Gastroesophageal sphincter (tissue), 3 donors: ENCODE measurements at regions not wholly inside any gene's neighbourhood (a gene's known extent, or its start where the extent isn't known, plus 50 kb on each side); places are given as distances from the start of the nearest gene placed in this dataset.

ENCODE experiments used
- EP300 ChIP-seq: sonication (generic); formaldehyde crosslinking; IDR thresholded peaks from one replicate; pipeline ENCODE4 v1.6.1; 2017; ENCODE audit warnings: antibody characterized with exemption, mild to moderate bottlenecking
- POLR2A ChIP-seq, 2 donors: fragments of 450-650 bp; IDR thresholded peaks; one replicate each; pipeline ENCODE4 v1.6.1; 2017; ENCODE audit warnings: antibody characterized with exemption in 2 of 2, mild to moderate bottlenecking in 2 of 2, moderate library complexity in 1 of 2
- POLR2AphosphoS5 ChIP-seq: sonication (generic); formaldehyde crosslinking; IDR thresholded peaks from one replicate; pipeline ENCODE4 v1.6.1; 2017; ENCODE audit warnings: antibody characterized with exemption
- TF ChIP-seq, protein P1 (sequence below), 4 experiments: fragments of 200-600 bp in 2 of 4; fragments of 450-650 bp in 2 of 4; sonication (generic) in 1 of 4; IDR thresholded peaks; one replicate each; pipeline ENCODE4 v1.5.1; 2017 to 2019; ENCODE audit warnings: antibody characterized with exemption in 4 of 4, mild to moderate bottlenecking in 2 of 4, moderate library complexity in 2 of 4

DNA sequence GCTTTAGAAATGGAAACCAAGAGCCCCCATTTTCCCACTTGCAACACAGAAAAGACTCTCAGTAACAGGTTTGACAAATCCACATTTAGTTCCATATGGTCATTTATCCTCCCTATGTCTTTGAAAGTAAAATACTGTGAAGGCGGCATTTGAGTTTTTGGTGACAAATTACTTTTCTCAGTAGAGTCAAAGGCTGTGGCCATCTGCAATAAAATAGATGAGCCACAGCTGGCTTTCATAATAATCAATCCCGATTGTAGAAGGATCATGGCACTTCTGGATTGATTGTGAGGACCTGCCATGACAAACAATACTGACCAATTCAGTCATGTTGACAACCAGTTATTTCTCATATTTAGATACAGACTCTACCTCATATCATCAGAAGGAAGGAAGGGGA is 512.0 kb upstream of the ADGRL2 start:
- TF ChIP-seq, protein P1, sequence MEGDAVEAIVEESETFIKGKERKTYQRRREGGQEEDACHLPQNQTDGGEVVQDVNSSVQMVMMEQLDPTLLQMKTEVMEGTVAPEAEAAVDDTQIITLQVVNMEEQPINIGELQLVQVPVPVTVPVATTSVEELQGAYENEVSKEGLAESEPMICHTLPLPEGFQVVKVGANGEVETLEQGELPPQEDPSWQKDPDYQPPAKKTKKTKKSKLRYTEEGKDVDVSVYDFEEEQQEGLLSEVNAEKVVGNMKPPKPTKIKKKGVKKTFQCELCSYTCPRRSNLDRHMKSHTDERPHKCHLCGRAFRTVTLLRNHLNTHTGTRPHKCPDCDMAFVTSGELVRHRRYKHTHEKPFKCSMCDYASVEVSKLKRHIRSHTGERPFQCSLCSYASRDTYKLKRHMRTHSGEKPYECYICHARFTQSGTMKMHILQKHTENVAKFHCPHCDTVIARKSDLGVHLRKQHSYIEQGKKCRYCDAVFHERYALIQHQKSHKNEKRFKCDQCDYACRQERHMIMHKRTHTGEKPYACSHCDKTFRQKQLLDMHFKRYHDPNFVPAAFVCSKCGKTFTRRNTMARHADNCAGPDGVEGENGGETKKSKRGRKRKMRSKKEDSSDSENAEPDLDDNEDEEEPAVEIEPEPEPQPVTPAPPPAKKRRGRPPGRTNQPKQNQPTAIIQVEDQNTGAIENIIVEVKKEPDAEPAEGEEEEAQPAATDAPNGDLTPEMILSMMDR (IDR thresholded peaks at IDR 0.05): no peak
- no peak for TF ChIP-seq EP300
- no peak for TF ChIP-seq POLR2A (IDR thresholded peaks at IDR 0.05)
- no peak for TF ChIP-seq POLR2AphosphoS5
